Stomach (tissue), 4 donors: ENCODE measurements at regions not wholly inside any gene's neighbourhood (a gene's known extent, or its start where the extent isn't known, plus 50 kb on each side); places are given as distances from the start of the nearest gene placed in this dataset.

Experiments
- CTCF ChIP-seq, 7 experiments: fragments of 450-650 bp in 4 of 7; fragments of 200-600 bp in 3 of 7; sonication (generic) in 3 of 7; IDR thresholded peaks; one replicate each; pipeline ENCODE4 v1.5.1; 2016 to 2019; ENCODE audit warnings: antibody characterized with exemption in 7 of 7, control low read depth in 2 of 7, mild to moderate bottlenecking in 1 of 7
- EP300 ChIP-seq: sonication (generic); formaldehyde crosslinking; IDR thresholded peaks from one replicate; pipeline ENCODE4 v1.6.1; 2017; ENCODE audit warnings: antibody characterized with exemption
- POLR2A ChIP-seq, 4 donors: fragments of 450-650 bp; IDR thresholded peaks; one replicate each; pipeline ENCODE4 v1.6.1; 2016; ENCODE audit warnings: antibody characterized with exemption in 4 of 4, control low read depth in 2 of 4, mild to moderate bottlenecking in 1 of 4, moderate library complexity in 1 of 4
- POLR2AphosphoS5 ChIP-seq, 3 donors: sonication (generic); formaldehyde crosslinking; IDR thresholded peaks; one replicate each; pipeline ENCODE4 v1.6.1; 2016; ENCODE audit warnings: antibody characterized with exemption in 3 of 3

- TF ChIP-seq POLR2A (IDR thresholded peaks at IDR 0.05) = no peak
- no peak for TF ChIP-seq EP300
- TF ChIP-seq CTCF (IDR thresholded peaks at IDR 0.05) = no peak
- TF ChIP-seq POLR2AphosphoS5 (IDR thresholded peaks at IDR 0.05) = no peak
Observed at GRCh38 chr7:125057963-125058362, 128.3 kb upstream of the POT1 start.
